Uterus (tissue), 2 donors: ENCODE measurements at regions not wholly inside any gene's neighbourhood (a gene's known extent, or its start where the extent isn't known, plus 50 kb on each side); places are given as distances from the start of the nearest gene placed in this dataset.

ENCODE experiments used
- CTCF ChIP-seq, 4 experiments: fragments of 200-600 bp in 2 of 4; fragments of 450-650 bp in 2 of 4; sonication (generic) in 2 of 4; IDR thresholded peaks; one replicate each; pipeline ENCODE4 v1.5.1; 2016 to 2019; ENCODE audit warnings: antibody characterized with exemption in 4 of 4, mild to moderate bottlenecking in 2 of 4, moderate library complexity in 1 of 4
- POLR2A ChIP-seq, 2 donors: fragments of 450-650 bp; IDR thresholded peaks; one replicate each; pipeline ENCODE4 v1.6.1; 2016; ENCODE audit warnings: antibody characterized with exemption in 2 of 2, mild to moderate bottlenecking in 1 of 2, moderate library complexity in 1 of 2

GRCh38 chr7:50856231-50856630, 73.5 kb upstream of the GRB10 start:
- TF ChIP-seq CTCF (IDR thresholded peaks at IDR 0.05) = no peak
- TF ChIP-seq POLR2A (IDR thresholded peaks at IDR 0.05) = no peak
